Natural killer cell (primary cell): ENCODE measurements at regions not wholly inside any gene's neighbourhood (a gene's known extent, or its start where the extent isn't known, plus 50 kb on each side); places are given as distances from the start of the nearest gene placed in this dataset.

Source experiments
- ATAC-seq, 3 donors: fragments of 150-1000 bp in 2 of 3; fragments of 200-7000 bp in 1 of 3; cut with Tn5 transposase; 1 replicate in 1 of 3; 2 replicates in 2 of 3; pipeline ENCODE4 v1.10.0; 2021; ENCODE audit warnings: mild to moderate bottlenecking in 2 of 3, moderate library complexity in 2 of 3
- DNase-seq, 2 donors: peaks; one replicate each; pipeline versions ENCODE4 v3.0.0 to v3.0.0-alpha.2; 2013 to 2021; ENCODE audit warnings: mixed read lengths in 1 of 2
- H3K27ac ChIP-seq: one replicate; pipeline ENCODE4 v1.5.1; 2013; ENCODE audit warnings: mild to moderate bottlenecking, low read length
- H3K27me3 ChIP-seq: one replicate; pipeline ENCODE4 v1.6.1; 2013; ENCODE audit warnings: low read length; ENCODE audit not compliant: control insufficient read depth, insufficient read depth
- H3K36me3 ChIP-seq: one replicate; pipeline ENCODE4 v1.6.1; 2013; ENCODE audit warnings: low read length; ENCODE audit not compliant: control insufficient read depth, insufficient read depth
- H3K4me1 ChIP-seq: one replicate; pipeline ENCODE4 v1.6.1; 2013; ENCODE audit warnings: low read length; ENCODE audit not compliant: control insufficient read depth, insufficient read depth
- H3K4me3 ChIP-seq: one replicate; pipeline ENCODE4 v1.5.1; 2013; ENCODE audit warnings: low read length
- H3K9me3 ChIP-seq: one replicate; pipeline ENCODE4 v1.6.1; 2013; ENCODE audit warnings: low read length; ENCODE audit not compliant: control insufficient read depth, insufficient read depth
- H3K27ac Mint-ChIP-seq, 2 donors: one replicate each; pipeline ENCODE4 v1.8.0; 2022; ENCODE audit warnings: mild to moderate bottlenecking in 2 of 2, mixed read lengths in 2 of 2, moderate library complexity in 1 of 2
- H3K27me3 Mint-ChIP-seq, 2 donors: one replicate each; pipeline ENCODE4 v1.8.0; 2022; ENCODE audit warnings: low read depth in 2 of 2, mixed read lengths in 2 of 2
- H3K36me3 Mint-ChIP-seq: one replicate; pipeline ENCODE4 v1.8.0; 2022; ENCODE audit warnings: mixed read lengths
- H3K4me1 Mint-ChIP-seq, 2 donors: one replicate each; pipeline ENCODE4 v1.8.0; 2022; ENCODE audit warnings: mixed read lengths in 2 of 2
- H3K4me3 Mint-ChIP-seq: one replicate; pipeline ENCODE4 v1.8.0; 2022; ENCODE audit warnings: mild to moderate bottlenecking, moderate library complexity, mixed read lengths
- H3K9me3 Mint-ChIP-seq, 2 donors: one replicate each; pipeline ENCODE4 v1.8.0; 2022; ENCODE audit warnings: mixed read lengths in 2 of 2
- CTCF ChIP-seq: fragments of 200-600 bp; IDR thresholded peaks from one replicate; pipeline ENCODE4 v1.8.0; 2022; ENCODE audit warnings: antibody characterized with exemption
- WGBS: methylation state at CpG from one replicate; pipeline ENCODE4 v1.1.7; 2013; ENCODE audit warnings: missing lambda C conversion rate; ENCODE audit not compliant: insufficient coverage; 5-methylcytosine and 5-hydroxymethylcytosine counted together
- intact Hi-C: fragments of 100-400 bp; cut with micrococcal nuclease; formaldehyde crosslinking; loops from one replicate; pipeline ENCODE4 v1.14.2; 2022

- TF ChIP-seq CTCF: no peak
- Mint-ChIP-seq H3K4me3 (no peak overlapping the region), H3K9me3 (peaks cover 13 to 19% of the 10 kb centered on the region in 2 donors), H3K4me1 (no peaks in the 10 kb centered on the region), H3K27ac (no peak overlapping the region), H3K27me3 (no peaks in the 10 kb centered on the region), H3K36me3 (no peaks in the 10 kb centered on the region)
- Histone ChIP-seq H3K27ac (no peak overlapping the region), H3K4me1 (no peaks in the 10 kb centered on the region), H3K9me3 (no peaks in the 10 kb centered on the region), H3K4me3 (no peak overlapping the region), H3K36me3 (no peaks in the 10 kb centered on the region), H3K27me3 (no peaks in the 10 kb centered on the region)
- WGBS: 80% methylated on average over 1 of the region's 2 CpGs
- intact Hi-C loops: no loop called here
- no peak for ATAC-seq
- DNase-seq: no peak
Measured at GRCh38 chr6:112986321-112986720, 639.2 kb downstream of the RFPL4B start.

GRCh38 chr6:112988748-112989147, 641.6 kb downstream of the RFPL4B start:
- no CpG with 5 or more reads among the region's 1 CpG for WGBS
- no peaks in the 10 kb centered on the region for H3K27me3 ChIP-seq
- Mint-ChIP-seq H3K36me3 (no peaks in the 10 kb centered on the region), H3K27me3 (no peaks in the 10 kb centered on the region), H3K27ac (no peak overlapping the region), H3K9me3 (peaks cover 11 to 19% of the 10 kb centered on the region in 2 donors), H3K4me3 (no peak overlapping the region), H3K4me1 (no peaks in the 10 kb centered on the region)
- intact Hi-C loops: no loop called here
- no peak for DNase-seq
- no peak for ATAC-seq
- no peaks in the 10 kb centered on the region for H3K36me3 ChIP-seq
- H3K4me3 ChIP-seq: no peak overlapping the region
- H3K9me3 ChIP-seq: no peaks in the 10 kb centered on the region
- no peaks in the 10 kb centered on the region for H3K4me1 ChIP-seq
- H3K27ac ChIP-seq: no peak overlapping the region
- no peak for TF ChIP-seq CTCF

DNA sequence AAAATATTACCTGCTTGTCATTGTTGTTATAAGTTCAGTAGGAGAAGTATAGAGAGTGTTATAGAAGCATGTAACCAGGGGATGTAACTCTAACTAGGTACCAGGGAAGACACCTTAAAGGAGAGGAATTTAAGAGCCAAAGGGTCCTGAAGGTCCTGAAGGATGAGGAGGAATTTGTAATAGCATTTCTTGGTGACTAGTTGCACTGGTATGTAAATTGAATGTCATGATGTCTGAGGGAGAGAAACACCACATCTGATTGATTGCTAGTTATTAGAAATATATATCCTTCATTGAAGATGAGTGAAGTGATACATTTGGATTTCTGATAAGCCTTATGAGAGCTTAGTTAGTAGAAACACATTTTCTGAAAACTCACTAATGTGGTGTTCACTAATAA, 643.8 kb downstream of the RFPL4B start:
- Histone ChIP-seq H3K27me3 (no peaks in the 10 kb centered on the region), H3K9me3 (no peaks in the 10 kb centered on the region), H3K4me1 (no peaks in the 10 kb centered on the region), H3K36me3 (no peaks in the 10 kb centered on the region), H3K4me3 (no peak overlapping the region), H3K27ac (no peak overlapping the region)
- H3K36me3 Mint-ChIP-seq: no peaks in the 10 kb centered on the region
- no peak for ATAC-seq
- no peak overlapping the region for H3K27ac Mint-ChIP-seq
- intact Hi-C loops: no loop called here
- no peak for DNase-seq
- TF ChIP-seq CTCF: no peak
- no peak overlapping the region for H3K4me3 Mint-ChIP-seq
- H3K9me3 Mint-ChIP-seq: peaks cover 5 to 18% of the 10 kb centered on the region in 2 donors
- no peaks in the 10 kb centered on the region for H3K4me1 Mint-ChIP-seq
- no peaks in the 10 kb centered on the region for H3K27me3 Mint-ChIP-seq

DNA sequence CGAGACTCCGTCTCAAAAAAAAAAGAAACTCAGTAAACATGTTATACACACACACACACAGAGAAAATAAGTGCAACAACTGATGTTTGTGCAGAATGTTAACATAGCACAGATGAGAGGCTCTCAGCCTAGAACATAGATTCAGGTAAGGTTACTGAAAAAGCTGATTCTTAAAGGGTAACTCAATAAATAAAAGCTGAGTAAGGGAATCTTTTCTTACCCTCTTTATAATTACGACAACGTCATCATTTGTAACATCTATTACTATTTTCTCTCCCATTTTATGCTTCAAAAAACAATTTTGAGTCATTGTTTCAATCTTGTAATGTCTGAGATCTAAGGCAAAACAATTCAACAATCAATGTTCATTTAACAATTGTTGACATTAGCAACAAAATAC, 644.8 kb downstream of the RFPL4B start:
- no peaks in the 10 kb centered on the region for H3K36me3 ChIP-seq
- TF ChIP-seq CTCF: no peak
- no peak overlapping the region for H3K27ac ChIP-seq
- no peak overlapping the region for H3K27ac Mint-ChIP-seq
- H3K4me1 Mint-ChIP-seq: no peaks in the 10 kb centered on the region
- H3K4me3 Mint-ChIP-seq: no peak overlapping the region
- peaks cover 5 to 18% of the 10 kb centered on the region in 2 donors for H3K9me3 Mint-ChIP-seq
- DNase-seq: no peak
- H3K36me3 Mint-ChIP-seq: no peaks in the 10 kb centered on the region
- WGBS: 100% methylated on average over 1 of the region's 4 CpGs
- intact Hi-C loops: no loop called here
- no peaks in the 10 kb centered on the region for H3K9me3 ChIP-seq
- no peak for ATAC-seq
- no peaks in the 10 kb centered on the region for H3K27me3 Mint-ChIP-seq
- H3K4me1 ChIP-seq: no peaks in the 10 kb centered on the region
- H3K4me3 ChIP-seq: no peak overlapping the region
- no peaks in the 10 kb centered on the region for H3K27me3 ChIP-seq
